ENCODE measurements at regions not wholly inside any gene's neighbourhood (a gene's known extent, or its start where the extent isn't known, plus 50 kb on each side); places are given as distances from the start of the nearest gene placed in this dataset.

- no peak for DNase-seq (ENCODE audit: low read depth)
- no peak overlapping the region for H3K4me3 ChIP-seq (ENCODE audit: control insufficient read depth, low read depth, low read length)
- no peak for TF ChIP-seq CTCF (IDR thresholded peaks at IDR 0.05; ENCODE audit: control insufficient read depth, insufficient read depth, low read depth, low read length, missing control alignments)
Observed at GRCh38 chr5:123269851-123270250, 153.4 kb downstream of the CEP120 start.

- H3K4me3 ChIP-seq (ENCODE audit: control insufficient read depth, low read depth, low read length), result no peak overlapping the region
- no peak for DNase-seq (ENCODE audit: low read depth)
- TF ChIP-seq CTCF (IDR thresholded peaks at IDR 0.05; ENCODE audit: control insufficient read depth, insufficient read depth, low read depth, low read length, missing control alignments), result no peak
Observed at GRCh38 chr5:123269436-123269835, 153.8 kb downstream of the CEP120 start.

- no peak for DNase-seq (ENCODE audit: low read depth)
- no peak overlapping the region for H3K4me3 ChIP-seq (ENCODE audit: control insufficient read depth, low read depth, low read length)
- TF ChIP-seq CTCF (IDR thresholded peaks at IDR 0.05; ENCODE audit: control insufficient read depth, insufficient read depth, low read depth, low read length, missing control alignments), result no peak
Observed at GRCh38 chr5:123266365-123266764, 156.8 kb downstream of the CEP120 start.

GRCh38 chr5:123265551-123265950 lies 157.7 kb downstream of the CEP120 start:
- no peak for TF ChIP-seq CTCF (IDR thresholded peaks at IDR 0.05; ENCODE audit: control insufficient read depth, insufficient read depth, low read depth, low read length, missing control alignments)
- no peak overlapping the region for H3K4me3 ChIP-seq (ENCODE audit: control insufficient read depth, low read depth, low read length)
- peak; percentile 7 for DNase-seq (ENCODE audit: low read depth)

GRCh38 chr5:123264394-123264793 lies 158.8 kb downstream of the CEP120 start:
- no peak overlapping the region for H3K4me3 ChIP-seq (ENCODE audit: control insufficient read depth, low read depth, low read length)
- no peak for DNase-seq (ENCODE audit: low read depth)
- no peak for TF ChIP-seq CTCF (IDR thresholded peaks at IDR 0.05; ENCODE audit: control insufficient read depth, insufficient read depth, low read depth, low read length, missing control alignments)

- DNase-seq (ENCODE audit: low read depth), result no peak
- H3K4me3 ChIP-seq (ENCODE audit: control insufficient read depth, low read depth, low read length), result no peak overlapping the region
- no peak for TF ChIP-seq CTCF (IDR thresholded peaks at IDR 0.05; ENCODE audit: control insufficient read depth, insufficient read depth, low read depth, low read length, missing control alignments)
Observed at GRCh38 chr5:123263859-123264258, 159.3 kb downstream of the CEP120 start.

GRCh38 chr5:123262216-123262823 lies 160.9 kb downstream of the CEP120 start:
- TF ChIP-seq CTCF (IDR thresholded peaks at IDR 0.05; ENCODE audit: control insufficient read depth, insufficient read depth, low read depth, low read length, missing control alignments), result no peak
- no peak for DNase-seq (ENCODE audit: low read depth)

More at GRCh38 chr5:123262216-123262823, 160.9 kb downstream of the CEP120 start:
- H3K4me3 ChIP-seq (ENCODE audit: control insufficient read depth, low read depth, low read length), result no peak overlapping the region
